IMR-90 (cell line): ENCODE measurements at regions not wholly inside any gene's neighbourhood (a gene's known extent, or its start where the extent isn't known, plus 50 kb on each side); places are given as distances from the start of the nearest gene placed in this dataset.

Source experiments
- MXI1 ChIP-seq: IDR thresholded peaks from 2 replicates; pipeline ENCODE4 v1.6.1; 2012; ENCODE audit warnings: low read depth, mild to moderate bottlenecking, low read length, moderate library complexity, borderline replicate concordance
- RAD21 ChIP-seq: IDR thresholded peaks from 2 replicates; pipeline ENCODE4 v1.6.1; 2012; ENCODE audit warnings: low read length, improper control_type of control experiment
- SMC3 ChIP-seq: fragments of 150-350 bp; IDR thresholded peaks from 2 replicates; pipeline ENCODE4 v1.6.1; 2016; ENCODE audit warnings: low read depth, mild to moderate bottlenecking, antibody characterized with exemption, low read length, moderate library complexity

DNA sequence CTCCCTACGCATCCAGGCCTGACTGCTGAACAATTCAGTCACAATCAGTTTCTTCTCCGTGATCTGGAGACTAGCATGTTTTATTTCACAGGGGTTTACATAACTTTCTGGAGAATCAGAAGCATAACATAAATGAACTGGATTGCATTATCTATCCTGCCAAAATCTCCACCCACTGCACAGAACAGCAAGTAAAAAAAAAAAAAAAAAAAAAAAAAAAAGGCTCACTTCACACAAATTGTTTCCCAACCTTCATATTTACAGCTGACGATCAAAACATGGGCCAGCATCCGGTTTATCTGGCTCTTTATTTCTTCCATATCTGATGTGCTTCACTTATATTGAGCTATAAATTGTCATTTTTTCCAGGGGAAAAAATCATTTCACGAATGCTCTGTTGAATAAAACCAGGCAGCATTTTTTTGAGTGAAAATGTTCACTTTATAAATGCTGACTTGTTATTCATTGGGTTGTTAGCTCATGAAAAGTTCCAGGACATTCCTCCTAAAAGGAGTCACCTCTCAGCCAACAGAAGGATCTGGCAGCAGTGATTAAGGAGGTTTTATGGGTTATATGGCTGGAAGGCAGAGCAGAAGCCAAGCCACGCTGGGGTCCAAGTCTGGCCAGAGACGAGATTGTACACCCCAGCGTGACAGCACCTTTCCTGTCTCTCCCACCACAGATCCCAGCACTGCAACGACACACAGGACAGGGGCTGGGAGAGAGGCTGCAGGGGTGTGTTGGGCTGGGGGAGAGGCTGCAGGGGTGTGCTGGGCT, 51.2 kb upstream of the GLI2 start (continued):
- no peak for TF ChIP-seq MXI1
- no peak for TF ChIP-seq SMC3
- TF ChIP-seq RAD21 = 0 out of 2 replicates have a peak, but pooled peaks have one; percentile 1
